CD8-positive, alpha-beta memory T cell (primary cell): ENCODE measurements at regions not wholly inside any gene's neighbourhood (a gene's known extent, or its start where the extent isn't known, plus 50 kb on each side); places are given as distances from the start of the nearest gene placed in this dataset.

ENCODE experiments used
- CTCF ChIA-PET: fragments of 350-600 bp; sonication (Branson Sonifier 250); formaldehyde crosslinking; loops from one replicate; lab custom pipeline; 2021; ENCODE audit warnings: antibody characterized with exemption; lab: Charles Lee
- POLR2A ChIA-PET: fragments of 350-600 bp; sonication (Branson Sonifier 250); formaldehyde crosslinking; loops from one replicate; lab custom pipeline; 2021; ENCODE audit warnings: antibody characterized with exemption; lab: Charles Lee
- DNase-seq, 5 donors: peaks; one replicate each; pipeline versions ENCODE4 v3.0.0 to v3.0.0-alpha.2; 2020 to 2022; ENCODE audit warnings: mixed read lengths in 1 of 5
- H3K27ac ChIP-seq: one replicate; pipeline ENCODE4 v1.7.0; 2013; ENCODE audit warnings: low read depth, mild to moderate bottlenecking, low read length, moderate library complexity
- H3K27me3 ChIP-seq: 2 replicates; pipeline ENCODE4 v1.7.0; 2013; ENCODE audit warnings: low read length, mild to moderate bottlenecking; ENCODE audit not compliant: insufficient read depth, poor library complexity, severe bottlenecking
- H3K36me3 ChIP-seq: 2 replicates; pipeline ENCODE4 v1.7.0; 2013; ENCODE audit warnings: mild to moderate bottlenecking, low read length, moderate library complexity; ENCODE audit not compliant: insufficient read depth
- H3K4me1 ChIP-seq: 2 replicates; pipeline ENCODE4 v1.7.0; 2013; ENCODE audit warnings: mild to moderate bottlenecking, low read length, moderate library complexity; ENCODE audit not compliant: insufficient read depth
- H3K4me3 ChIP-seq: 2 replicates; pipeline ENCODE4 v1.7.0; 2013; ENCODE audit warnings: mild to moderate bottlenecking, low read length
- H3K9me3 ChIP-seq: 2 replicates; pipeline ENCODE4 v1.7.0; 2013; ENCODE audit warnings: mild to moderate bottlenecking, low read length
- H3K27ac Mint-ChIP-seq, 8 donors: one replicate each; pipeline ENCODE4 v1.8.0; 2020 to 2021; ENCODE audit warnings: mixed read lengths in 8 of 8, mild to moderate bottlenecking in 6 of 8, inconsistent platforms in 3 of 8, moderate library complexity in 3 of 8
- H3K27me3 Mint-ChIP-seq, 2 donors: one replicate each; pipeline ENCODE4 v1.8.0; 2020 to 2021; ENCODE audit warnings: mixed read lengths in 2 of 2, mild to moderate bottlenecking in 1 of 2, moderate library complexity in 1 of 2
- H3K36me3 Mint-ChIP-seq, 3 donors: one replicate each; pipeline ENCODE4 v1.8.0; 2020 to 2021; ENCODE audit warnings: mixed read lengths in 3 of 3, inconsistent platforms in 1 of 3, mild to moderate bottlenecking in 1 of 3
- H3K4me1 Mint-ChIP-seq, 3 donors: one replicate each; pipeline ENCODE4 v1.8.0; 2020 to 2021; ENCODE audit warnings: mixed read lengths in 3 of 3, inconsistent platforms in 1 of 3, mild to moderate bottlenecking in 1 of 3
- H3K4me3 Mint-ChIP-seq, 7 donors: one replicate each; pipeline ENCODE4 v1.8.0; 2020 to 2021; ENCODE audit warnings: mixed read lengths in 7 of 7, mild to moderate bottlenecking in 6 of 7, moderate library complexity in 4 of 7, inconsistent platforms in 2 of 7
- H3K9me3 Mint-ChIP-seq, 5 donors: one replicate each; pipeline ENCODE4 v1.8.0; 2020 to 2022; ENCODE audit warnings: mixed read lengths in 5 of 5, mild to moderate bottlenecking in 3 of 5, moderate library complexity in 2 of 5, inconsistent platforms in 1 of 5

DNA sequence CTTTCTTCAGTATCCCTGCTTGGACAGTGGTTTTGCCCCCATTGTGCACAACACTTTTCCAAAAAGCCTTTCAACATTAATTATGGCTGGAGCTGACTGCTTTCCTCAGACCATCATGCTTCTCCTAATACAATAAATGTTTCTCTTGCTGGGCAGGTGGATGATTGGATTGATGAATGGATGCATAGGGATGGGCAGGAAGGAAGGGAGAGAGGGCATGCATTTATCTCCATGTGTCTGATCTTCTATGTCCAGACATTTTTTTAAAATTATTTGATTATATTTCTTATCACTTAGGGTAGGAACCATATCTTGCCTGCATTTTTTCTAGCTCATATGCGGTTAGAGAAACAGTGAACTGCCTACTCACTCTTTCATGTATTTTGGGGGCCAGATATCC is 218.5 kb downstream of the PRL start:
- Mint-ChIP-seq H3K9me3 (peaks cover 0 to 7% (median 3%) of the 10 kb centered on the region in 5 donors), H3K27ac (no peak overlapping the region), H3K4me3 (no peak overlapping the region), H3K27me3 (peaks cover 0 to 2% of the 10 kb centered on the region in 2 donors), H3K4me1 (no peaks in the 10 kb centered on the region), H3K36me3 (no peaks in the 10 kb centered on the region)
- H3K4me3 ChIP-seq = no peak overlapping the region
- H3K27me3 ChIP-seq = no peaks in the 10 kb centered on the region
- H3K36me3 ChIP-seq = no peaks in the 10 kb centered on the region
- no peak for DNase-seq
- CTCF ChIA-PET = no interaction called here
- H3K27ac ChIP-seq = no peak overlapping the region
- no peaks in the 10 kb centered on the region for H3K9me3 ChIP-seq
- H3K4me1 ChIP-seq = no peaks in the 10 kb centered on the region
- POLR2A ChIA-PET = no interaction called here

DNA sequence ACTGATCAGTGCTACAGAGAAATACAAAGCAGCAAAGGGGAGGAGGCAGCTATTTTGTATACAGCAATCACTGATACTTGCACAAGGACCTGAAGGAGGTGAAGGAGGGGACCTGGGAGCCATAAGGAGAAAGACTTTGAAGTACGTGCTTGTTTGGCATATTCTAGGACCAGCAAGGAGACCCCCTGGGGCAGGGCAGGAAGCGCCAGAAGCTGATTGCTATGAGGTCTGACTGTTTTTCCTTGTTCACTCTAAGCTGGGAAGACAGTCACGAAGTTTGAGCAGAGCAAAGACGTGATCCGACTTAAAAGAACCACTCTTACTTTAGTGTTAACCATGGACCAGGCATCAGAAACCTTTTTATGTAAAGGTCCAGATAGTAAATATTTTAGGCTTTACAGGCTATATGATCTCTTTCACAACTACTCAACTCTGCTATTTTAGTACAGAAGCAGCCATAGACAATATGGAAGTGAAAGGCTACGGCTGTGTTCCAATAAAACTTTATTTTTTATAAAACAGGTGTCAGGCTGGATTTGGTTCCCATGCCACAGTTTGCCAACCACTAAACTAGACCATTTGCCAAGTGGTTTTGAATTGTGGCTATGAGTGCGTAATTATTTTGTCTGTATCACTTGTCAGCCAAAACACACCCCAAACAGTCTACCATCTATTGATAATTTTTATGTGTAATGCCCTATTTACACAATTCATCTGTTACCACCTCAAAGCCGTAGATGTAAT is 217.9 kb downstream of the PRL start:
- Mint-ChIP-seq H3K9me3 (peaks cover 0 to 7% (median 3%) of the 10 kb centered on the region in 5 donors), H3K4me3 (no peak overlapping the region), H3K36me3 (no peaks in the 10 kb centered on the region), H3K27me3 (peaks cover 0 to 2% of the 10 kb centered on the region in 2 donors), H3K4me1 (no peaks in the 10 kb centered on the region), H3K27ac (no peak overlapping the region)
- no peak overlapping the region for H3K27ac ChIP-seq
- no peaks in the 10 kb centered on the region for H3K27me3 ChIP-seq
- no peak overlapping the region for H3K4me3 ChIP-seq
- no peaks in the 10 kb centered on the region for H3K4me1 ChIP-seq
- no peak for DNase-seq
- H3K36me3 ChIP-seq = no peaks in the 10 kb centered on the region
- no peaks in the 10 kb centered on the region for H3K9me3 ChIP-seq
- ChIA-PET POLR2A (no interaction called here), CTCF (no interaction called here)

DNA sequence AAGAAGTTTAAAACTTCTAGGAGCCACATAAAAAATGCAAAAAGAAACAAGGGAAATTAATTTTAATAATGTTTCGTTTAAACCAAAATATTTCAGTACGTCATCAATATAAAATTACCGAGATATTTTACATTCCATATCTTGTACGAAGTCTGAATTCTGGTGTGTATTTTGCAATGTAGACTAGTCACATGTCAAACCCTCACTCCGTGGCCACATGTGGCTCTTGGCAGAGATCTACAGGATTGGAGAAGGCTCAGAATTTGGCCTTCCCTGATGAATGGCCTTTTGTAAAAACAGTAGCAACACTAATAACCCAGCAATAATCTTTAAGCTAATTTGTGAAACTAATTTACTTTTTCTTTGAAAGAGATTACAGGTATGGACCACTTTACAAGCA is 217.1 kb downstream of the PRL start:
- POLR2A ChIA-PET = no interaction called here
- H3K4me1 Mint-ChIP-seq = no peaks in the 10 kb centered on the region
- no peak overlapping the region for H3K4me3 ChIP-seq
- H3K4me3 Mint-ChIP-seq = no peak overlapping the region
- peaks cover 0 to 7% (median 2%) of the 10 kb centered on the region in 5 donors for H3K9me3 Mint-ChIP-seq
- CTCF ChIA-PET = no interaction called here
- no peak for DNase-seq
- H3K27ac ChIP-seq = no peak overlapping the region
- no peaks in the 10 kb centered on the region for H3K4me1 ChIP-seq
- H3K9me3 ChIP-seq = no peaks in the 10 kb centered on the region
- no peaks in the 10 kb centered on the region for H3K27me3 ChIP-seq
- no peaks in the 10 kb centered on the region for H3K36me3 ChIP-seq
- H3K27ac Mint-ChIP-seq = no peak overlapping the region
- H3K27me3 Mint-ChIP-seq = peaks cover 0 to 2% of the 10 kb centered on the region in 2 donors
- no peaks in the 10 kb centered on the region for H3K36me3 Mint-ChIP-seq

DNA sequence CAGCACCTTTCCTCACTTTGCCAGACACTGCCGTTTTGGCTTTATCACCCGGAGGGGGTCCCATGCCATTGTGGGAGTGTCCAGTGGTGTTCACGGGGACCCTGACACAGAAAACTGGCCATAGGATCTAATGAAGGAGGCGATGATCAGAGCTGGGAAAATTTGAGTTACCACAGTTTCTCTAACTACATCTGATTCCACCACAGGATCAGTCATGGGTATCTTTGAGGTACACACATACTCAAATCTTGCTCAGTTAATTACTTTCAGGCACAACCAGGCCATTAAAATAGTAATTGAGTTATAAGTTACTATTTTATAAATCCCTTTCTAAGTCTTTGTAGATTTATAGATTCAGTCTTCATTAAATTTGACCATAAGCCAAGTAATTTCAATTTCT is 215.1 kb downstream of the PRL start:
- Histone ChIP-seq H3K9me3 (no peaks in the 10 kb centered on the region), H3K4me1 (no peaks in the 10 kb centered on the region), H3K27ac (no peak overlapping the region), H3K36me3 (no peaks in the 10 kb centered on the region), H3K4me3 (no peak overlapping the region), H3K27me3 (no peaks in the 10 kb centered on the region)
- ChIA-PET CTCF (no interaction called here), POLR2A (no interaction called here)
- Mint-ChIP-seq H3K4me1 (no peaks in the 10 kb centered on the region), H3K9me3 (peaks cover 0 to 8% (median 2%) of the 10 kb centered on the region in 5 donors), H3K27me3 (peaks cover 0 to 2% of the 10 kb centered on the region in 2 donors), H3K27ac (no peak overlapping the region), H3K4me3 (no peak overlapping the region), H3K36me3 (no peaks in the 10 kb centered on the region)
- DNase-seq = no peak

- H3K4me1 ChIP-seq = no peaks in the 10 kb centered on the region
- H3K27ac Mint-ChIP-seq = no peak overlapping the region
- no peaks in the 10 kb centered on the region for H3K36me3 Mint-ChIP-seq
- no peaks in the 10 kb centered on the region for H3K27me3 ChIP-seq
- H3K9me3 Mint-ChIP-seq = peaks cover 0 to 9% (median 2%) of the 10 kb centered on the region in 5 donors
- H3K4me1 Mint-ChIP-seq = no peaks in the 10 kb centered on the region
- H3K27me3 Mint-ChIP-seq = peaks cover 0 to 2% of the 10 kb centered on the region in 2 donors
- no peak for DNase-seq
- POLR2A ChIA-PET = no interaction called here
- H3K4me3 Mint-ChIP-seq = no peak overlapping the region
- no peak overlapping the region for H3K27ac ChIP-seq
- CTCF ChIA-PET = no interaction called here
- no peaks in the 10 kb centered on the region for H3K9me3 ChIP-seq
- H3K36me3 ChIP-seq = no peaks in the 10 kb centered on the region
- H3K4me3 ChIP-seq = no peak overlapping the region
Measured at GRCh38 chr6:22082218-22082617, 214.6 kb downstream of the PRL start.

GRCh38 chr6:22083119-22083518 is 213.7 kb downstream of the PRL start:
- Histone ChIP-seq H3K27ac (no peak overlapping the region), H3K27me3 (no peaks in the 10 kb centered on the region), H3K4me1 (no peaks in the 10 kb centered on the region), H3K36me3 (no peaks in the 10 kb centered on the region), H3K4me3 (no peak overlapping the region), H3K9me3 (no peaks in the 10 kb centered on the region)
- DNase-seq = no peak
- H3K27me3 Mint-ChIP-seq = peaks cover 0 to 2% of the 10 kb centered on the region in 2 donors
- no peak overlapping the region for H3K4me3 Mint-ChIP-seq
- ChIA-PET CTCF (no interaction called here), POLR2A (no interaction called here)
- no peaks in the 10 kb centered on the region for H3K4me1 Mint-ChIP-seq
- no peaks in the 10 kb centered on the region for H3K36me3 Mint-ChIP-seq
- H3K9me3 Mint-ChIP-seq = peaks cover 0 to 9% (median 2%) of the 10 kb centered on the region in 5 donors
- H3K27ac Mint-ChIP-seq = no peak overlapping the region

DNA sequence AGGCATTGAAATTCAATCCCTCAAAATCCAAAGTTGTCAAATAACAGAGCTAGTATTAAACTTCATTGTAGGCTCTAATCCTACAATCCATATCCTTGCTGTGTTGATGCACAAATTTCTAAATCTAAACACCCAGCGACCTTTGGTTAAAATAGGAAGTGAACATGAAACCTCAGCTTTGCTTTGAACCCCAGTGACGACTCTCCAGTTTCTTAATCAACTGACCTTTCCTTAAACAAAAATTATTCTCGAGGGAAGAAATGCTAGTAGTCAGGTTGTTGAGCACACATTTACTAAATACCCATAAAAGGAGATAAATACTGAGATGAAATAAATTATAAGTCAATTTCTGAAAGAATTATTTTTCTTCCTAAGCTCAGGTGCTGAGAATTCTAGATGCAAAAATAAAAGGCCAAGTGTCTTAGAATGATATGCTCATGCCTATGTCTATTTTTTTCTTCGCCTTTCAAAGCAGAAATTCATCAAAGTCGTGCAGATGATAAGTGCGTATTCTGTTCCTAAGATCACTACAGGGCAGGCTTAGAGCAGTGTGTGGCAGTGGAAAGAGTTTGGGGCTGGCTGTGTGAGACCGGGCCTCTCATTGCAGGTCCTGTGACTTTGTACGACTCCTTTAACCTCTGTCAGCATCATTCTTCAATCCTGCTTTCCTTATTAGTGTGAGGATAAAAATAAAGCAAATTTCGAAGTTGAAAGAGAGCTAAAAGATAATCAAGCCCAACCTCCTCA is 208.7 kb downstream of the PRL start:
- POLR2A ChIA-PET = no interaction called here
- H3K4me3 ChIP-seq = no peak overlapping the region

DNA sequence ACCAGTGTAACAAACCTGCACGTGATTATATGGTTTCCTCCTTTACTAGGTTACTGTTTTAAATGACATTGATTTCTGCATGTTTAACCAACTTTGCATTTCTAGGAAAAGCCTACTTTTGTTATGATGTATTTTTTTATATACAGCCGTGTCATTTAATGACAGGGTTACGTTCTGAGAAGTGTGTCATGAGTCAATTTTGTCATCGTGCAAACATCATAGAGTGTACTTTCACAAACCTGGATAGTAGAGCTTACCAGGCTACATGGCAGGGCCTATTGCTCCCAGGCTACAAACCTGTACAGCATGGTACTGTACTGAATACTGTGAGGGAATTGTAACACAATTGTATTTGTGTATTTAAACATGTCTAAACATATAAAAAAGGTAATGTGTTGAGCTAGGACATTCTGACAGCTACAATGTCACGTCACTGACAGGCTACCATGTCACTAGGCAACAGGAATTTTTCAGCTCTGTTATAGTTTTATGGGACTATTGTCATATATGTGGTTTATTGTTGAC is 205.3 kb downstream of the PRL start:
- no peak overlapping the region for H3K27ac Mint-ChIP-seq
- H3K27ac ChIP-seq = no peak overlapping the region
- H3K4me1 Mint-ChIP-seq = no peaks in the 10 kb centered on the region
- H3K36me3 ChIP-seq = no peaks in the 10 kb centered on the region
- DNase-seq = no peak
- H3K4me3 Mint-ChIP-seq = no peak overlapping the region
- CTCF ChIA-PET = no interaction called here
- H3K4me1 ChIP-seq = no peaks in the 10 kb centered on the region
- no peaks in the 10 kb centered on the region for H3K36me3 Mint-ChIP-seq
- peaks cover 0 to 3% (median 0%) of the 10 kb centered on the region in 5 donors for H3K9me3 Mint-ChIP-seq
- H3K4me3 ChIP-seq = no peak overlapping the region
- no peaks in the 10 kb centered on the region for H3K27me3 Mint-ChIP-seq
- POLR2A ChIA-PET = no interaction called here
- H3K9me3 ChIP-seq = no peaks in the 10 kb centered on the region
- H3K27me3 ChIP-seq = no peaks in the 10 kb centered on the region

More for the DNA sequence above, 208.7 kb downstream of the PRL start:
- H3K27ac ChIP-seq = no peak overlapping the region
- H3K4me1 ChIP-seq = no peaks in the 10 kb centered on the region
- no peak for DNase-seq
- H3K9me3 Mint-ChIP-seq = peaks cover 0 to 5% (median 0%) of the 10 kb centered on the region in 5 donors
- CTCF ChIA-PET = no interaction called here
- no peaks in the 10 kb centered on the region for H3K27me3 ChIP-seq
- no peaks in the 10 kb centered on the region for H3K36me3 ChIP-seq
- H3K36me3 Mint-ChIP-seq = no peaks in the 10 kb centered on the region
- no peaks in the 10 kb centered on the region for H3K9me3 ChIP-seq
- H3K4me3 Mint-ChIP-seq = no peak overlapping the region
- no peaks in the 10 kb centered on the region for H3K4me1 Mint-ChIP-seq
- no peaks in the 10 kb centered on the region for H3K27me3 Mint-ChIP-seq
- no peak overlapping the region for H3K27ac Mint-ChIP-seq
